ENCODE measurements at regions not wholly inside any gene's neighbourhood (a gene's known extent, or its start where the extent isn't known, plus 50 kb on each side); places are given as distances from the start of the nearest gene placed in this dataset.

DNA sequence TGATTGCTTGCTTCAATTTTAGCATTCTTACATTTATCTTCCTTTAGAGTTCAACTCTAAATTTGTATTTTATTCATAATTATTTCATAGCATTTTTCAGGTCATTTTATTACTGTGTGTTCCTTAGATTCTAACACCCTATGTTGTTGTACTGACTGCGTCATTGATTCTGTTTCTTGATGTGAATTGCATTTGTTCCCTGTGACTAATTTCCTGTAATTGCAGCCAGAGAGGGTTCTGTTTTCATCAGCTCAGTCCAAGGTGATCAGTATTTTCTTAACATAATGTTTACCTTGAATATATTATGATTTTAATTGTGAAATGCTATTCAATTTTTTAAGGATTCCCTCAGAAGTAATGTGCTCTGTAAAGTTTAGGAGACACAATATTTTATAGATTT is 970.2 kb upstream of the PIK3C3 start:
- no peak for DNase-seq
- in situ Hi-C loops (cut with MboI; ENCODE audit: low pct_unique_long_range_greater_than_20kb, low sequenced_read_pairs), result no loop called here

DNA sequence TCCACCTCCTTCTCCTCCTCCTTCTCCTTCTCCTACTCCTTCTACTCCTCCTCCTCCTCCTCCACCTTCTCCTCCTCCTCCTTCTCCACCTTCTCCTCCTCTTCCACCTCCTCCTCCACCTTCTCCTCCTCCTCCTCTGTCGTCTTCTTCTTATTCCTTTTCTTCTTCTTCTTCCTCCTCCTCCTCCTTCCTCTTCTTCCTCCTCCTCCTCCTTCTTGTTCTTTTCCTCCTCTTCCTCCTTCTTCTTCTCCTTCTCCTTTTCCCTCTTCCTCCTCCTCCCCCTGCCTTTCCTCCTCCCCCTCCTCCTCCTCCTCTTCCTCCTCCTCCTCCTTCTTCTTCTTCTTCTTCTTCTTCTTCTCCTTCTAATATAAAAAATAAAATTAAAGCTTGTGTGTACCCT is 971.2 kb upstream of the PIK3C3 start:
- in situ Hi-C loops (cut with MboI; ENCODE audit: low pct_unique_long_range_greater_than_20kb, low sequenced_read_pairs), result no loop called here
- no peak for DNase-seq

DNA sequence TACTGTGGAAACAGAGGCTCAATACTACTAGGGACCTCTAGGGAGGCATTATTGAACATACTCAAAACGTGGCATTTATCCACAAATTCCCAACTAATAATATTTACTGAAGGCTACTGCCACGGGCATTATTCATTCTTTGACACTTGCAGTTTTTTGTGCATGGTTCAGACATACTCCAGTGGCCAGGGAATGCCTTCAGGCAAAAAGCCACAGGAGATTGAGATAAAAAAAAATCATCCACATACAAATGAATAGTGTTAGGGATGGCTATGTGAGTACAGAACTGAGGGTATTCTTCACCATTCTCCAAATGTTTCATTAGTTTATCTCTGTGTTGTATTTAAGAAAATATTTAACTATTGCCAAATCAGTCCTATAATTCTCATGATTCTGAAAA is 974.9 kb upstream of the PIK3C3 start:
- no peak for DNase-seq
- in situ Hi-C loops (cut with MboI; ENCODE audit: low pct_unique_long_range_greater_than_20kb, low sequenced_read_pairs), result no loop called here

- DNase-seq, result no peak
Observed at GRCh38 chr18:40976050-40976449, 979.0 kb upstream of the PIK3C3 start.

GRCh38 chr18:40974448-40974847 is 980.6 kb upstream of the PIK3C3 start:
- in situ Hi-C loops (cut with MboI; ENCODE audit: low pct_unique_long_range_greater_than_20kb, low sequenced_read_pairs), result no loop called here
- DNase-seq, result no peak

More at GRCh38 chr18:40976050-40976449, 979.0 kb upstream of the PIK3C3 start:
- in situ Hi-C loops (cut with MboI; ENCODE audit: low pct_unique_long_range_greater_than_20kb, low sequenced_read_pairs), result no loop called here

DNA sequence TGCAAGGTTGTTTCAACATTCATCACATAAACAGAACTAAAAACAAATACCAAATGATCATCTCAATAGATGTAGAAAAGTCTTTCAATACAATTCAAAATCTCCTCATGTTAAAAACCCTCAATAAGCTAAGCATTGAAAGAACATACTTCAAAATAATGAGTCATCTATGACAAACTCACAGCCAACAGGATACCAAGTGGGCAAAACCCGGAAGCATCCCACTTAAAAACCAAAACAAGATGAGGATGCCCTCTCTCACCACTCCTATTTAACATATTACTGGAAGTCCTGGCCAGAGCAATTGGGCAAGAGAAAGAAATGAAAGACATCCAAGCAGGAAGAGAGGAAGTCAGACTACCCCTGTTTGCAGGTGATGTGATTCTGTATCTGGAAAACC is 992.2 kb upstream of the PIK3C3 start:
- in situ Hi-C loops (cut with MboI; ENCODE audit: low pct_unique_long_range_greater_than_20kb, low sequenced_read_pairs), result no loop called here
- no peak for DNase-seq

GRCh38 chr18:40957533-40958070 is 997.4 kb upstream of the PIK3C3 start:
- no peak for DNase-seq
- in situ Hi-C loops (cut with MboI; ENCODE audit: low pct_unique_long_range_greater_than_20kb, low sequenced_read_pairs), result no loop called here

DNA sequence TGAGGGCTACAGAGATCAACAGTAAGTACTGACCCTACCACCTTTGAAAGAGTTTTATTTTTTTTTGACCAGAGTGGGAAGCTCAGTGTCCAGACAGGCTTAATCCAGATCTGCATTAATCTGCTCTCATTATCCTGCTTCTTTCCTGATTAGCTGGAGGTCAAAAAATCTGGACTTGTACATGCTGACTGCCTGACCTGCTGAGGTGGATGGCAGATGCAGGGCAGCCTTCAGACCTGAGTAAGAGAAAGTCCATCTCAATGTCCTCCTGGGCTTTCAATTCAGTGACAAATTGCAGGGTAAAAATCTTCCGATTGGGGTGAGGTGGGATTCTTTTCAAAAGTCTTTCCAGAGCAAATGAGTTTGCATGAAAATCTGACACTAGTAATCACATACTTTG is 998.8 kb upstream of the PIK3C3 start:
- DNase-seq, result no peak
- in situ Hi-C loops (cut with MboI; ENCODE audit: low pct_unique_long_range_greater_than_20kb, low sequenced_read_pairs), result no loop called here

DNA sequence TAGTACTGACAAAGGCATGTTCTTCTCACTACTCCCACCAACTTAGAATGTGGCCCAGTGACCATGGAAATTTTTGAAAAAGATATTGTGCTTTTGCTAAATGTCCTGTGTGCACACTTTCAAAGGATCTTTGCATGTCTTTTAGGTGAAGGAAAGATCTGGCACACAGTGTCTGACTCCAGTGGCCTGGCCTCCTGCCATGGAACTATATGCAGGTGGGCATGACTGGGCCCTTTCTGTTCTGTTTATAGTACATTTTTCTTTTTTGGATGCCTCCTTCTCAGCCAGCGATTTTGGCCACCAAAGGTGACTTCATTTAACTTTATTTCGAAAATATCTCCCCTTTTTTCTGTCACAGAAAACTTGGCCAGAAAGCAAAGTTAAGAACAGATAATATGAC is 999.7 kb upstream of the PIK3C3 start:
- DNase-seq, result no peak
- in situ Hi-C loops (cut with MboI; ENCODE audit: low pct_unique_long_range_greater_than_20kb, low sequenced_read_pairs), result no loop called here

DNA sequence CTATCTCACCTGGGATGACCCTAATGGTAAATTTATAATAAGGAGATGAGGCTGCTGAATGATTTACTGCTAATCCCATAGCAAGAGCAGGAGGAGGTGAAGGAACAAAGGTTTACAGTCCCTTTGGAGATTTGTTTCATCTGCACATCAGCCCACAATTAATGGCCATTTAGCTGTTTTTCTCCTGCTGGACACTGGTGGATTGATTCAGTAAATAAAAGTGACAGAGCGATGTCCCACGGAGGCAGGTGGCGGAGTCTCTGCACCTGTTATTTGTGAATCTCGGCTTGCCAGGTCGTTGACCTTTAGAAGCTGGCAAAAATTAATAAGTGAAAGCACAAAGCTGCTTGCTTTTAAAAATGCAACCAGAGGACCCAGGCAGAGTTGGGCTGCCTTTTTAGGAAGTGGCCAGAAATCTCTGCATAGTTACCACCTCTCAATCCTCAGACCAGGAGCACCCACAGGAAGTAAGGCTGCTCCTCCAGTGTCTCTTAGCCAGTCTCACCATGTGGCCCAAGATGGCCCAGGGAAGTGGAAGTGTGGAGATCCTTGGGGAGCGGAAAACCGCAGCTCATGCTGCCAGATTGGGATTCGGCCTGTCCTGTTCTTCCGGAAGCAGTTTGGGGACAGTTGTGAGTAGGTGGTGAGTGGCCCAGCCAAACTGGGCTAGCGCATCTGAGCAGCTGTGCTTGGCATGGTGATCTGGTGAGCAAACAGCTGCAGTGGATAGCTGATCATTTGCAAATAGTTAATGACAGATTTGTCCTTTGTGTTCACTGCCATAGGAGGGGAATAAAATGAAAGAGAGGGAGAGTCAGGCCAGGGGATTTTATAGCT is 1005.7 kb upstream of the PIK3C3 start:
- no peak for DNase-seq
- in situ Hi-C loops (cut with MboI; ENCODE audit: low pct_unique_long_range_greater_than_20kb, low sequenced_read_pairs), result no loop called here

- in situ Hi-C loops (cut with MboI; ENCODE audit: low pct_unique_long_range_greater_than_20kb, low sequenced_read_pairs), result no loop called here
- DNase-seq, result no peak
Observed at GRCh38 chr18:40944576-40944975, 1010.5 kb upstream of the PIK3C3 start.

GRCh38 chr18:40939656-40940515 is 1015.1 kb upstream of the PIK3C3 start:
- no peak for DNase-seq
- in situ Hi-C loops (cut with MboI; ENCODE audit: low pct_unique_long_range_greater_than_20kb, low sequenced_read_pairs), result no loop called here

GRCh38 chr18:40938615-40939014 is 1016.4 kb upstream of the PIK3C3 start:
- in situ Hi-C loops (cut with MboI; ENCODE audit: low pct_unique_long_range_greater_than_20kb, low sequenced_read_pairs), result no loop called here
- DNase-seq, result no peak

- DNase-seq, result no peak
- in situ Hi-C loops (cut with MboI; ENCODE audit: low pct_unique_long_range_greater_than_20kb, low sequenced_read_pairs), result no loop called here
Observed at GRCh38 chr18:40937386-40937785, 1017.6 kb upstream of the PIK3C3 start.

DNA sequence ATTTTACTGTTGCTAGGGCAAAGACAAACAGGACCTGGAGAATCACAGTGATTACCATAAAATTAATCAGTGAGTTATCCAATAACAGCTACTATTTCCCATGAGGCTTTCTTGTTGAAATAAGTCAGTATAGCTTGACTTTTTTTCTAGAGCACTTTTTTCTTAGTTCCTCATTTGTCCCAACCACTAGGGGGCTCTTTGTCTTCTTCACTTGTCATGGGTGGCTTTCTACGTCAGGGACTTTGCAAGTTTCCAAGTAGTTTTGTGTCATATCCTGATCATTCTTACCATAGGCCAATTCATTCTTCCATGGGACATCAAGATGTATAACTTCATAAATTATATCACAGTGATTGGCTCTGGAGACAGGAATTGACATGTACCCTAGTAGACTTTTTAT is 1019.6 kb upstream of the PIK3C3 start:
- in situ Hi-C loops (cut with MboI; ENCODE audit: low pct_unique_long_range_greater_than_20kb, low sequenced_read_pairs), result no loop called here
- DNase-seq, result peak; percentile 71

DNA sequence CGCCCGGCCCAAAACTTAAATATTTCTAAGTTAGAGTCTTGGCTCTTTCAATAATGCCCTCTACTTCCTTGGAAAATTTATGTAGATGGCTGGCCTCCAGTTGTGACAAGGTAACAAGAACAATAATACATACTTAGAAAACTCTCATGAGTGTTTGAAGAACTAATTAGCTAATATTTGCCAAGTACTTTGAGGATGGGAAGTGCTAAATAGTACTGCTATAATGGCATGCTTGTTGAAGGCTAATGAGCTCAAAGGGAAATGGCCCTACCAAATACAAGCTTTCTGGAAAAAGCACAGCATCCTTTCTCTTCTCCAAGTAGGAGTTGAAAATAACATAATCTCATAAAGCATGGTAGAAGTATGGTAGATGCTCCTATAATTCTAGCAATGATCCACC is 1022.2 kb upstream of the PIK3C3 start:
- no peak for DNase-seq
- in situ Hi-C loops (cut with MboI; ENCODE audit: low pct_unique_long_range_greater_than_20kb, low sequenced_read_pairs), result no loop called here

GRCh38 chr18:40930211-40930882 is 1024.7 kb upstream of the PIK3C3 start:
- in situ Hi-C loops (cut with MboI; ENCODE audit: low pct_unique_long_range_greater_than_20kb, low sequenced_read_pairs), result no loop called here
- no peak for DNase-seq

DNA sequence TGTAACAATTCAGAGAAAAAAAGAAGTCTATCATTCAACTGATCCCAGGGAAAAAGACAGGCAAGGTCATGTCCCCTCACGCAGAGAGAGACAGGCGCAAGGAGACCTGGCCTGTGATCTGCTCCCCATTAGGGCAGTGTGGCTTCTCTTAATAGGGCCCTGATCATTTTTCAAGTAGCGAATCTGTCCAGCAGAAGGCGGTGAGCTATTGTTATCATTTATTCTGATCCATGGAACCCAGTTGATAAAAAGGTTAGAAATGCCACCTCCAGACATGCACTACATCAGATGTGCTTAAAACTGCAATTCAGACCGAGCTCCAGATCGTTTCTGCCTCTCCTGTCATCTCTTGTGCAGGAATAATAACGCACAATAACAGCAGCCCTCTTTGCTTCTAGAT is 1025.6 kb upstream of the PIK3C3 start:
- in situ Hi-C loops (cut with MboI; ENCODE audit: low pct_unique_long_range_greater_than_20kb, low sequenced_read_pairs), result no loop called here
- DNase-seq, result no peak

- DNase-seq, result no peak
- in situ Hi-C loops (cut with MboI; ENCODE audit: low pct_unique_long_range_greater_than_20kb, low sequenced_read_pairs), result no loop called here
Observed at GRCh38 chr18:40926679-40927078, 1028.4 kb upstream of the PIK3C3 start.
